ENCODE measurements at regions not wholly inside any gene's neighbourhood (a gene's known extent, or its start where the extent isn't known, plus 50 kb on each side); places are given as distances from the start of the nearest gene placed in this dataset.
"Not testable (repeated sequence)": the region's sequence is repeated elsewhere in the genome, so short reads cannot be mapped to it uniquely, and the experiment has no call there.

DNA sequence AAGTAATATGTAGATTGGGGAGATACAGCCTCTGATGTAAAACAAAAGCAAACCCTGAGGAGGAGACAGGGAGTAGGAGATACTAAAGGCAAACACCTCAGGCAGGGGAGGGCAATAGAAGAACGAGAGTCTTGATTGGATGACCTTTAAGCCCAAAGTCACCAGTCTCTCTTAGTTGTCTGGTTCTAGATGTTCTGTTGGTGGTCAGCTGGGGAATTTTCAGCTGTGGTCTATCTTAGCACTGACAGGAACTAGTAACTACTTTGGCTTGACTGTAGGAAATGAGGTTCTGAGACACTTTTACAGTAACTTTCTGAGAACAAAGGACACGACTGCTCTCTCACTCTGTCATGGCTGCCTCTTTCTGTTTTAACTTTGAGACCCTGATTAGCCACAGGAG is 290.7 kb upstream of the MIR17HG start:
- TF ChIP-seq USF2 (IDR thresholded peaks at IDR 0.05; ENCODE audit: low read depth, low read length) (no peak), MXI1 (IDR thresholded peaks at IDR 0.05; ENCODE audit: borderline replicate concordance, low read depth, low read length) (no peak)
- intact Hi-C loops (cut with micrococcal nuclease) = no loop called here
- no peak overlapping the region for H2AK5ac ChIP-seq (ENCODE audit: low read depth, low read length)
- no peak overlapping the region for H3K4me3 ChIP-seq (ENCODE audit: insufficient read depth, low read depth, low read length)
- no peak overlapping the region for H2BK20ac ChIP-seq (ENCODE audit: low read depth, low read length)
- no peak overlapping the region for H3K4me2 ChIP-seq (ENCODE audit: low read depth, low read length)
- H3K23ac ChIP-seq (ENCODE audit: low read depth, low read length) = no peak overlapping the region
- no peaks in the 10 kb centered on the region for H3K79me1 ChIP-seq (ENCODE audit: low read depth in 1 of 2, low read length in 2 of 2)
- H3K56ac ChIP-seq (ENCODE audit: extremely low read depth, insufficient read depth, low read length) = no peak overlapping the region
- ATAC-seq (ENCODE audit: low read depth) = no peak
- H2BK5ac ChIP-seq (ENCODE audit: low read depth, low read length, poor library complexity, severe bottlenecking) = no peak overlapping the region
- H3K9me3 ChIP-seq (ENCODE audit: control insufficient read depth, insufficient read depth, low read length) = no peaks in the 10 kb centered on the region; the same call in 1 of the 2 replicates
- BruUV-seq (replicated peaks) = no TSS peak
- H2BK15ac ChIP-seq (ENCODE audit: low read depth, low read length) = no peak overlapping the region
- H2AK9ac ChIP-seq (replicated peaks; ENCODE audit: low read depth, low read length, poor library complexity) = no peak overlapping the region
- in situ Hi-C loops (cut with MboI; ENCODE audit: low sequenced_read_pairs) = no loop called here
- no peak overlapping the region for H3K9ac ChIP-seq (ENCODE audit: low read depth, low read length)
- H3K18ac ChIP-seq (ENCODE audit: low read depth, low read length) = no peak overlapping the region
- H2AFZ ChIP-seq (replicated peaks; ENCODE audit: low read length, poor library complexity) = no peak overlapping the region
- H3K4ac ChIP-seq (ENCODE audit: low read depth, low read length) = no peak overlapping the region
- dilution Hi-C loops (cut with HindIII; ENCODE audit: low sequenced_read_pairs, unreplicated experiment) = no loop called here
- ChIA-PET CTCF (no interaction called here), POLR2A (ENCODE audit: unreplicated experiment) (no interaction called here)
- no peak overlapping the region for H4K8ac ChIP-seq (ENCODE audit: low read depth in 2 of 2, low read length in 2 of 2)
- H3K9me1 ChIP-seq (ENCODE audit: insufficient read depth, low read length) = no peaks in the 10 kb centered on the region
- WGBS, 2 experiments (ENCODE audit: extremely low coverage in 2 of 2, insufficient read length in 1 of 2) = no CpG with 5 or more reads among the region's 2 CpGs
- H3K4me1 ChIP-seq (ENCODE audit: control insufficient read depth, insufficient read depth, low read length) = no peaks in the 10 kb centered on the region
- H3K27me3 ChIP-seq (ENCODE audit: control insufficient read depth, insufficient read depth, low read length) = no peaks in the 10 kb centered on the region
- no peak overlapping the region for H3K14ac ChIP-seq (replicated peaks; ENCODE audit: low read depth, low read length)
- H4K5ac ChIP-seq (ENCODE audit: low read depth, low read length) = no peak overlapping the region
- no peak for DNase-seq
- H3K36me3 ChIP-seq (ENCODE audit: control insufficient read depth, insufficient read depth, low read length) = no peaks in the 10 kb centered on the region
- no peak overlapping the region for H2BK120ac ChIP-seq (ENCODE audit: low read depth, low read length)
- H4K91ac ChIP-seq (ENCODE audit: insufficient read depth, low read depth, low read length) = no peak overlapping the region
- no peaks in the 10 kb centered on the region for H4K20me1 ChIP-seq (ENCODE audit: insufficient read depth, low read length)
- no peak overlapping the region for H3K27ac ChIP-seq (ENCODE audit: insufficient read depth, low read length)

DNA sequence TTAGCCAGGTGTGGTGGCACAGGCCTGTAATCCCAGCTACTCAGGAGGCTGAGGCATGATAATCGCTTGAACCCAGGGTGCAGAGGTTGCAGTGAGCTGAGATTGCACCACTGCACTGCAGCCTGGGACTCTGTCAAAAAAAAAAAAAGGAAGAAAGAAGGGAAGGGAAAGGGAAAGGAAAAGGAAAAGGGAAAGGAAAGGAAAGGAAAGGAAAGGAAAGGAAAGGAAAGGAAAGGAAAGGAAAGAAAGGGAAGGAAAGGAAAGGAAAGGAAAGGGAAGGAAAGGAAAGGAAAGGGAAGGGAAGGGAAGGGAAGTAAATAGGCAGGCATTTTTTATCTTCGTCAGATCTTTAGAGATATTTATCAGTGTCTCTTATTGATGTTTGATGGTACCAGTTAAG is 290.0 kb upstream of the MIR17HG start:
- H2AK9ac ChIP-seq (replicated peaks; ENCODE audit: low read depth, low read length, poor library complexity); H2AK5ac ChIP-seq (ENCODE audit: low read depth, low read length); H3K27me3 ChIP-seq (ENCODE audit: control insufficient read depth, insufficient read depth, low read length); H3K14ac ChIP-seq (replicated peaks; ENCODE audit: low read depth, low read length); dilution Hi-C loops (cut with HindIII; ENCODE audit: low sequenced_read_pairs, unreplicated experiment); H4K20me1 ChIP-seq (ENCODE audit: insufficient read depth, low read length); ATAC-seq (ENCODE audit: low read depth); H3K79me1 ChIP-seq (ENCODE audit: low read depth in 1 of 2, low read length in 2 of 2); H3K4me3 ChIP-seq (ENCODE audit: insufficient read depth, low read depth, low read length); H2AFZ ChIP-seq (replicated peaks; ENCODE audit: low read length, poor library complexity); H4K91ac ChIP-seq (ENCODE audit: insufficient read depth, low read depth, low read length); H3K18ac ChIP-seq (ENCODE audit: low read depth, low read length); H3K4ac ChIP-seq (ENCODE audit: low read depth, low read length); intact Hi-C loops (cut with micrococcal nuclease); H3K27ac ChIP-seq (ENCODE audit: insufficient read depth, low read length); H3K23ac ChIP-seq (ENCODE audit: low read depth, low read length); H4K8ac ChIP-seq (ENCODE audit: low read depth in 2 of 2, low read length in 2 of 2); H2BK5ac ChIP-seq (ENCODE audit: low read depth, low read length, poor library complexity, severe bottlenecking); H3K9me3 ChIP-seq (ENCODE audit: control insufficient read depth, insufficient read depth, low read length); H3K9me1 ChIP-seq (ENCODE audit: insufficient read depth, low read length); CTCF ChIA-PET; DNase-seq; H3K4me1 ChIP-seq (ENCODE audit: control insufficient read depth, insufficient read depth, low read length); H2BK15ac ChIP-seq (ENCODE audit: low read depth, low read length); H3K56ac ChIP-seq (ENCODE audit: extremely low read depth, insufficient read depth, low read length); H2BK120ac ChIP-seq (ENCODE audit: low read depth, low read length); H3K9ac ChIP-seq (ENCODE audit: low read depth, low read length); H4K5ac ChIP-seq (ENCODE audit: low read depth, low read length); H3K36me3 ChIP-seq (ENCODE audit: control insufficient read depth, insufficient read depth, low read length); POLR2A ChIA-PET (ENCODE audit: unreplicated experiment); H3K4me2 ChIP-seq (ENCODE audit: low read depth, low read length); H2BK20ac ChIP-seq (ENCODE audit: low read depth, low read length); BruUV-seq (replicated peaks); in situ Hi-C loops (cut with MboI; ENCODE audit: low sequenced_read_pairs): not testable (repeated sequence)
- no CpG with 5 or more reads among the region's 2 CpGs for WGBS, 2 experiments (ENCODE audit: extremely low coverage in 2 of 2, insufficient read length in 1 of 2)

Data from IMR-90 (cell line).